Activated naive CD4-positive, alpha-beta T cell treated with anti-CD3 and anti-CD28 coated beads for 36 hours (primary cell): ENCODE measurements at regions not wholly inside any gene's neighbourhood (a gene's known extent, or its start where the extent isn't known, plus 50 kb on each side); places are given as distances from the start of the nearest gene placed in this dataset.

Source experiments
- CTCF ChIA-PET: fragments of 350-600 bp; sonication (Branson Sonifier 250); formaldehyde crosslinking; loops from one replicate; lab custom pipeline; 2021; ENCODE audit warnings: antibody characterized with exemption; lab: Charles Lee
- DNase-seq: peaks from one replicate; pipeline ENCODE4 v3.0.0-alpha.2; 2020
- H3K27ac Mint-ChIP-seq: one replicate; pipeline ENCODE4 v1.8.0; 2021; ENCODE audit warnings: mild to moderate bottlenecking, mixed read lengths
- H3K27me3 Mint-ChIP-seq: one replicate; pipeline ENCODE4 v1.8.0; 2021; ENCODE audit warnings: low read depth, mixed read lengths
- H3K36me3 Mint-ChIP-seq: one replicate; pipeline ENCODE4 v1.8.0; 2021; ENCODE audit warnings: low read depth, mixed read lengths
- H3K4me1 Mint-ChIP-seq: one replicate; pipeline ENCODE4 v1.8.0; 2021; ENCODE audit warnings: low read depth, mixed read lengths
- H3K4me3 Mint-ChIP-seq: one replicate; pipeline ENCODE4 v1.8.0; 2021; ENCODE audit warnings: mild to moderate bottlenecking, moderate library complexity, mixed read lengths
- H3K9me3 Mint-ChIP-seq: one replicate; pipeline ENCODE4 v1.8.0; 2021; ENCODE audit warnings: mixed read lengths
- intact Hi-C: fragments of 100-400 bp; cut with micrococcal nuclease; formaldehyde crosslinking; loops from one replicate; pipeline ENCODE4 v1.15.1; 2023

DNA sequence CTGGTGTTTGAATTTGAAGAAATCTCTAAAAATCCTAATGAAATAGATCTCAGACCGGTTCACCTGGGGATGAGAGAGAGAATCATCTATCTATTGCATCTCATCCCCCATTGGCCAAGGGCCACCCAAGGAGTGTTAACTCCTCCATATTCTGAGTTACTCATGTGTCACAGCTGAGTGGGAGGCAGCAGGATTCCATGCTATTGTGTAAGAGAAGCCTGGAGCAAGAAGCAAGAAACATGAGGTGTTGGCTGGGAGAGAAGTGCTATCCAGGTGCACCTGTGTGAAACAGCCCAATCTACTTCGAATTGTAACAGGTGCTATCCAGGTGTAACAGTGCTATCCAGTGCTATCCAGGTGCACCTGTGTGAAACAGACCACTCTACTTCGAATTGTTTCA is 150.3 kb upstream of the MAOA start:
- no peak for DNase-seq
- no peaks in the 10 kb centered on the region for H3K27me3 Mint-ChIP-seq
- H3K4me1 Mint-ChIP-seq, result no peaks in the 10 kb centered on the region
- no peak overlapping the region for H3K27ac Mint-ChIP-seq
- H3K36me3 Mint-ChIP-seq, result no peaks in the 10 kb centered on the region
- intact Hi-C loops, result no loop called here
- H3K9me3 Mint-ChIP-seq, result no peaks in the 10 kb centered on the region
- H3K4me3 Mint-ChIP-seq, result no peak overlapping the region
- CTCF ChIA-PET, result no interaction called here

DNA sequence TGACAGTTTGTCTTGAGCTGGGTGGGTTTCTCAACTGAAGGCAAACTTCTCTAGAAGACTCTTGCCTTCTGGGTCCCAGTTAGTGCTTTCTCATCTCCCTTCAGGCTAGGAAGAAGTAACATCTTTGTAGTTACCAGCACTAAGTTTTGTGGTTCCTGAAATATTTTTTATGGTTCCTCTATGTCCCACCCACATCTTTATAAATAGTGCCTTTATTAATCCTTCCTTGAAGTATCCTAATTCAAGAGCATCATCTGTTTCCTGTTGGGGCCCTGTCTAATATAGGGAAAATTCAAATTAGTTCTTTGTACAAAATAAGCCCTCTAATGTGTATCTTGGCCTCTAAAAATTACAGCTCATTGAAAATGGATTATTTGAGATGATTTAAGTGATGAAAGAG is 147.4 kb upstream of the MAOA start:
- intact Hi-C loops, result no loop called here
- no peaks in the 10 kb centered on the region for H3K4me1 Mint-ChIP-seq
- peaks cover 2% of the 10 kb centered on the region for H3K27me3 Mint-ChIP-seq
- H3K27ac Mint-ChIP-seq, result no peak overlapping the region
- no peak for DNase-seq
- H3K9me3 Mint-ChIP-seq, result no peaks in the 10 kb centered on the region
- H3K36me3 Mint-ChIP-seq, result no peaks in the 10 kb centered on the region
- H3K4me3 Mint-ChIP-seq, result no peak overlapping the region
- CTCF ChIA-PET, result no interaction called here

DNA sequence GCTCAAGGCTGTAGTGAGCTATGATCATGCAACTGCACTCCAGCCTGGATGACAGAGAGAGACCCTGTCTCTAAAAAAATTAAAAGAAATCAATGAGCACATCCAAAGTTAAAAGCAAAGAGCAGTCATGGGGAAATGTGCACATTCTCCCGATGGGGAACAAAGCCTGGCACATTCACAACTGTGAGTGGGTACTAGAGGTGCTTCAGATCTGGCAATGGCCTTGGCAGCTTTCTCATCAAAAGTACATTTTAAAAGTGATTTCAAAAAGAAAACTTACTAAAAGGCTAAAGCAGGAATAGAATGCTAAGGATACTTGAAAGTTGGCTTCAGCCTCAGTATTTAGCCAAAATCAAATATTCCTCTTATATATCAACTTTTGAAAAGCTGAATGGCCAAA is 145.9 kb upstream of the MAOA start:
- intact Hi-C loops, result no loop called here
- H3K4me1 Mint-ChIP-seq, result no peaks in the 10 kb centered on the region
- no peak overlapping the region for H3K27ac Mint-ChIP-seq
- no peak for DNase-seq
- H3K4me3 Mint-ChIP-seq, result no peak overlapping the region
- H3K27me3 Mint-ChIP-seq, result peaks cover 2% of the 10 kb centered on the region
- H3K9me3 Mint-ChIP-seq, result no peaks in the 10 kb centered on the region
- CTCF ChIA-PET, result no interaction called here
- H3K36me3 Mint-ChIP-seq, result no peaks in the 10 kb centered on the region

DNA sequence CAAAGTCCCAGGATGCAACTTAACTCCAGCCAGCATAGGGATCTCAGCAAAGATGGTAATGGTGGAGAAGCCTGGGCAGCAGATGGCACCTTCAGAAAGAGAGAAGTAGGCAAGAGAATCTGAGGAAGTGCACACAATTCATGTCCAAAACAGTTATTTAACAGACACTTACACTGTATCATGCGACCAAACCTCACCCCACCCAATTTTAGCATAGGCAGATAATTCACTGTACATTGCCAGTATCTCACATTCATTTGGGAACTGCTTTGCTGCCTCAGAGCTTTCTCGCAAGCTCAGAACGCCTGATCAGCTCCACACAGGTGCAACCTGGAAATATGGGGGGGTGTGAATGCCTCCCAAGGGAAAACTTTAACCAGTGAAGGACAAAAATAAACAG is 143.0 kb upstream of the MAOA start:
- Mint-ChIP-seq H3K36me3 (no peaks in the 10 kb centered on the region), H3K27me3 (peaks cover 2% of the 10 kb centered on the region), H3K27ac (no peak overlapping the region), H3K4me3 (no peak overlapping the region), H3K9me3 (no peaks in the 10 kb centered on the region), H3K4me1 (no peaks in the 10 kb centered on the region)
- no peak for DNase-seq
- CTCF ChIA-PET, result interaction anchor here (0.6 kb wide), 1 partner anchor 388 kb away, joined by 4 read pairs; no protein-coding TSS in a partner anchor
- intact Hi-C loops, result no loop called here

DNA sequence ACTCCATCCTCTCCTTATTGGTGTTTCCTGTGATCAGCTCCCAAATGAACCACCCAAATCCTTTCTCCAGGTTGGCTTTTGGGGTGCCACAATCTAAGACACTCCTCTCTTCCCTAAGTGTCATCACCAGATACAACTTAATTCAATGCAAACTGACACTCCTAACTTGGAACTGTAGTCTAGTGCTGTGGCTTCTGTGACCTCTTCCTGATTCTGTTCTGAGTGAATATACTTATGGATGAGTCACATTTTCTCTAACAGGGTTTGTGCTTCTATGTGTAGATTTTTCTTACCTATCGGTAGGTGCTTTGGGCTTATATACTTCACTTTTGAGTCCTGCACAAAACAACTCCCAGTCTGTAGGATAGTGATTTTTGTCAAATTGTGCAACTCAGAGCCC is 141.3 kb upstream of the MAOA start:
- Mint-ChIP-seq H3K27ac (no peak overlapping the region), H3K27me3 (peaks cover 2% of the 10 kb centered on the region), H3K9me3 (no peaks in the 10 kb centered on the region), H3K36me3 (no peaks in the 10 kb centered on the region), H3K4me3 (no peak overlapping the region), H3K4me1 (no peaks in the 10 kb centered on the region)
- no peak for DNase-seq
- CTCF ChIA-PET, result no interaction called here
- intact Hi-C loops, result no loop called here

DNA sequence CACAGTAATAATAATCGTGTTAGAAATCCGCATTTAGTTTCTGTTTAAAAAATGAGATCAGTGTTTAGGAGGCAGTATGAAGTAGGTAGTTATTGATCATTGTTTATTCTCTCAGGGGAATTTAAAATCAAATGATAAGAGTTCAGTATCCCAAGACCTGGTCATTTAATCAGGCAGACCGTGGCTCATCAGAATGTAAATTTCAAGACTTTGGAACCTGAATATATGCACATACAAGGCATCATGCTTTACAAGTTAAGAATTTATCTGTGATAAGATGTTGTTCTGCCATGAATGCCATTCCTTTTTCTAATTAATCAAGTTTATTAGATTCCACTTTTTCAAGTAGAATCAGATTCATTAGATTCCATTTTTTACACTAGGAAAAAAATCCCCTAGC is 133.5 kb upstream of the MAOA start:
- intact Hi-C loops, result no loop called here
- no peak for DNase-seq
- no peak overlapping the region for H3K27ac Mint-ChIP-seq
- H3K4me3 Mint-ChIP-seq, result no peak overlapping the region
- CTCF ChIA-PET, result no interaction called here
- H3K4me1 Mint-ChIP-seq, result no peaks in the 10 kb centered on the region
- peaks cover 2% of the 10 kb centered on the region for H3K27me3 Mint-ChIP-seq
- H3K36me3 Mint-ChIP-seq, result no peaks in the 10 kb centered on the region
- no peaks in the 10 kb centered on the region for H3K9me3 Mint-ChIP-seq

DNA sequence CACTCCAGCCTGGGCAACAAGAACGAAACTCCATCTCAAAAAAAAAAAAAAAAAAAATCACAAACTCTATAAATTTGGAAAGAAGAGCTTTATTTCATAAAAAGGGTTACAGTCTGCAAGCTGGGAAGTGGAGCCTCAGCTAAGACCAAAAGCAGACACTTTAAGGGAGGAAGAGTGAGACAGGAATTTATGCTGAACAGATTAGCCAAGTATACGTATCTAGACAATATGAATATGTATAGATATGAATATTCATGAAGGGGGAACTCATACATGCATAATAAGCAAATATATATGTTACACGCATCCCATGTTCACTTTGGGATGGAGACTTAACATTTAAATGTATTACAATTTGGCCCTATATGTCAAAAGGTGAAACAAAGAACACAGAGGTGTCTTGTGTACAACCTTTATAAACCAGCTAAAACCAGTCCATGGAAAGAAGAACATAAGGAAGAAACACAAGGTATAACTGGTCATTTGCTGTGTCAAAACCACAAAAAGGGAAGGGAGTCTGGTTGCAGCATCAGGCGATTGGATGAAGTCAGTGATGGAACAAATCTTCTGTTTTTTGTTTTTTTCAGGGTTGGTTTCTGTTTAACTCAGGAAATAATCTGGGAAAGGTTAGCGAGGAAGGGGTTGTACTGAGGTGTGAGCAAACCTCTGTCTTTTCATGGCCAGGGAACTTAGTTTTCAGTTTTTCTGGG is 130.0 kb upstream of the MAOA start:
- H3K4me1 Mint-ChIP-seq, result peaks cover 3% of the 10 kb centered on the region
- no peaks in the 10 kb centered on the region for H3K9me3 Mint-ChIP-seq
- no peak overlapping the region for H3K4me3 Mint-ChIP-seq
- no peak for DNase-seq
- peaks cover 2% of the 10 kb centered on the region for H3K27me3 Mint-ChIP-seq
- intact Hi-C loops, result no loop called here
- CTCF ChIA-PET, result no interaction called here
- H3K27ac Mint-ChIP-seq, result no peak overlapping the region
- H3K36me3 Mint-ChIP-seq, result no peaks in the 10 kb centered on the region

DNA sequence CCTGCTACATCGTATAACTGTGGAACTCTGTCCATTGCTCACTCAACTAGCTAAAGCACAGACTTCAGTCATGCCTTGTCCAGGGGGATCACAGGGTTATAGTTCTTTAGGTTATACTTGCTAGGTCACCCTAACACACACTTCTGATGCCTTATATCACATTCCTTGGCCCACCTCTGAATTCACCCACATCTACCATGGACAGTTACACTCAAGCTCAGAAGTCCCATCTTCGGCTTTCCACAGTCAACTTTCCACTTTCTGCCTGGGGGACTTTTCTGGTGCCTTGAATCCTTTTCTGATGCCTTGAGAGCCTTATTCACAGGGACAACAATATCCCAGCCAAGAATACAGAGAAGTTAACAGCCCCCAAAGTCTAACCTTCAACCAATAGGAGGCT is 129.2 kb upstream of the MAOA start:
- Mint-ChIP-seq H3K36me3 (no peaks in the 10 kb centered on the region), H3K4me3 (no peak overlapping the region), H3K4me1 (peaks cover 8% of the 10 kb centered on the region), H3K27ac (no peak overlapping the region), H3K27me3 (peaks cover 2% of the 10 kb centered on the region), H3K9me3 (no peaks in the 10 kb centered on the region)
- CTCF ChIA-PET, result no interaction called here
- intact Hi-C loops, result no loop called here
- DNase-seq, result no peak

DNA sequence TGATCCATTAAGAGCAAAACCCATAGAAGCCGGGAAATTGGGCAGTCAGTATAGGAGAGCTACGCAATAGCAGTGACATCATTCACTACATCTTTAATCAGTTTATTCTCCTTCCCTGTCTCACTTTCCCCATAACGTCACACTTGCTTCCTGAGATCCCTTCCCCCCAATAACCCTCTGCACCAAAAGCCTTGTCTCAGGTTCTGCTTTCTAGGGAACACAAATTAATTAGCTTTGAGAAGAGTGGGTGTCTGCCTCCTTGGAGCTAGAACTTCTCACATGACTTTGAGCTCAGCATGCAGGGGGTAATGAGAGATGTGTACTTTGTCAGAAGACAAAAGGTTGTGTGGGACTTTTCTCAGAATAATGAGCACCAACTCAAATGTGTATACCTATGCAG is 128.3 kb upstream of the MAOA start:
- CTCF ChIA-PET, result no interaction called here
- H3K27me3 Mint-ChIP-seq, result peaks cover 2% of the 10 kb centered on the region
- H3K4me1 Mint-ChIP-seq, result peaks cover 8% of the 10 kb centered on the region

DNA sequence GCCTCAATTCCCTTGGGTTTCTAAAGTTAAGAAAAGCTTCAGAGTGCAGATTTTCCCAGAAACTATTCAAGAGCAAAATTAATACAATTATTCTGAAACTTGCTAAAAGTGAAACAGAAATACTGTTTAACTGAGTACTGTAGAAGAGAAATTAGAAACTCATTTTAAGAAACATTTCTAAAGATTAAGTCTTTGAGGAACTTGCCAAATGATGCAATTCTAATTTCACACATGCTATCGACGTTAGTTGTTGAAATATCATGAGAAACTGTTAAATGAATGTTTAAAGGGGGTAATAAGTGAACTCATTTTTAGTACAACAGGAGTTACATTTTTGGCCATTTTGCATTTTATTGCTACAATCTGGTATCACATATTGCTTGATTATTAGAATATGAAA is 125.3 kb upstream of the MAOA start:
- Mint-ChIP-seq H3K9me3 (peaks cover 6% of the 10 kb centered on the region), H3K36me3 (peaks cover 1% of the 10 kb centered on the region), H3K4me1 (peaks cover 8% of the 10 kb centered on the region), H3K27me3 (peaks cover 2% of the 10 kb centered on the region), H3K4me3 (no peak overlapping the region), H3K27ac (no peak overlapping the region)
- CTCF ChIA-PET, result no interaction called here
- no peak for DNase-seq
- intact Hi-C loops, result no loop called here

More for the DNA sequence above, 128.3 kb upstream of the MAOA start:
- no peak overlapping the region for H3K27ac Mint-ChIP-seq
- no peaks in the 10 kb centered on the region for H3K9me3 Mint-ChIP-seq
- no peak overlapping the region for H3K4me3 Mint-ChIP-seq
- DNase-seq, result no peak
- H3K36me3 Mint-ChIP-seq, result no peaks in the 10 kb centered on the region
- intact Hi-C loops, result no loop called here

DNA sequence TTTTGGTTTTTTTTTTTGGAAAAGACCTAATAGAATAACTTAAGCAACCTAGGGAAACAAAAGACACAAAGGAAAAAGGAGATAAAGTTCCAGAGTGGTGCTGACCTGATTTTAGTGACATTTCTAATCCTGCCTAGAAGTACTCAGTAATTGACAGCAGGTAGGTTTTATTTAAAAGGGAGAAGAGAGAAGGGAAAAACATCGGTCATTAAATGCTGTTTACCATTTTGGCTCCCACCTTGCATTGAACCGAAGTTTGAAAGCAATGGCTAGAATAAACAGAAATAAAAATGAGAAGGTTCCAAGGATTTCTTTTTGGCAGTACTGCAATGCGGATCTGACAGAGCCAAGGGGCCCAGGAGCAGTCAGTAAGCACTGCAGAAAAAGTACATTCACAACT is 115.8 kb upstream of the MAOA start:
- no peak for DNase-seq
- H3K27ac Mint-ChIP-seq, result no peak overlapping the region
- H3K36me3 Mint-ChIP-seq, result no peaks in the 10 kb centered on the region
- H3K9me3 Mint-ChIP-seq, result no peaks in the 10 kb centered on the region
- H3K4me1 Mint-ChIP-seq, result no peaks in the 10 kb centered on the region
- H3K27me3 Mint-ChIP-seq, result no peaks in the 10 kb centered on the region
- CTCF ChIA-PET, result no interaction called here
- H3K4me3 Mint-ChIP-seq, result no peak overlapping the region
- intact Hi-C loops, result no loop called here

DNA sequence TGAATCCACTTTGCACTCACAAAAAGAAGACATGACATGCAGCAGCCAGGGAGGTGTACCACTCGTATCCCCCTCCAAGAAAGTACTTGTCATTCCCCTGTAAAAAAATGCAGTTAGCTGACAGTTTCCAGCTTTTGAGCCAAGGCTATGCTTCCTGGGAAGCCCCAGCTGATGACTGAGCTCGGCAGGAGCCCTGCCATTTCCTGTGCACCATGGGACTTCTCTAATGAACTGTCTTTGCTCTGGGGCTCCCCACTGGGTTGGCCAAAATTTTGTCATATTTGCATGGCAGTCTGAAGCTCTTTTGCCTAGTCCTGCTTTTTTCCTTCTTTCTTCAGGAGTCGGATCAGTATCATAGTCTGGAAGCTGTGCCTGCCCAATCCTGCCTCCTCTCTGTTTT is 104.5 kb upstream of the MAOA start:
- no peaks in the 10 kb centered on the region for H3K4me1 Mint-ChIP-seq
- no peak overlapping the region for H3K27ac Mint-ChIP-seq
- H3K36me3 Mint-ChIP-seq, result no peaks in the 10 kb centered on the region
- no peak for DNase-seq
- H3K9me3 Mint-ChIP-seq, result no peaks in the 10 kb centered on the region
- CTCF ChIA-PET, result interaction anchor here (0.5 to 1.6 kb wide), 2 partner anchors 153 to 202 kb away, joined by 4 to 5 read pairs; no protein-coding TSS in a partner anchor
- H3K27me3 Mint-ChIP-seq, result no peaks in the 10 kb centered on the region
- no peak overlapping the region for H3K4me3 Mint-ChIP-seq
- intact Hi-C loops, result loop anchor here (10.0 kb wide), 2 partner anchors 857 to 1997 kb away; no protein-coding TSS in a partner anchor

DNA sequence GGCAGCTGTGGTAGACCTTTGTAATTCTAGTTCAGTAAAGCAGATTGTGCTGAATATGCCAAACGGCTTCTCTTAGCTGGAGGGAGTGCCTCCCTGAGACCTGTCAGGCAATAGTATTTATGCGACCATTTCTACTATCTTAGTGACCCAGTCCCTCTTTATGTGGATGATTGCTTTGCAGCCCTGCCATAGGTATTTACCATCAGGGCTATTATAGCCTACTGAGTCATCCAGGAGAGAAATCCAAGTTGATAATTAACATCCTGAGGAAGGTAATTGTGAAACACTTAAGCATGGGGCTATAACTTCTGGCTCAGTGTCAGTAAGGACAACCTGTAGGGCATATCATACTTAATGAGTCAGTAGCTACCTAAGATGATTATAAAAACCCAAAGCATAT is 103.9 kb upstream of the MAOA start:
- CTCF ChIA-PET, result interaction anchor here (1.6 kb wide), 1 partner anchor 203 kb away, joined by 5 read pairs; no protein-coding TSS in a partner anchor
- intact Hi-C loops, result loop anchor here (10.0 kb wide), 2 partner anchors 857 to 1997 kb away; no protein-coding TSS in a partner anchor

More for the DNA sequence above, 103.9 kb upstream of the MAOA start:
- Mint-ChIP-seq H3K4me1 (no peaks in the 10 kb centered on the region), H3K9me3 (no peaks in the 10 kb centered on the region), H3K36me3 (no peaks in the 10 kb centered on the region), H3K4me3 (no peak overlapping the region), H3K27ac (no peak overlapping the region), H3K27me3 (no peaks in the 10 kb centered on the region)
- DNase-seq, result no peak
